ENCODE measurements at regions not wholly inside any gene's neighbourhood (a gene's known extent, or its start where the extent isn't known, plus 50 kb on each side); places are given as distances from the start of the nearest gene placed in this dataset.
"Not testable (repeated sequence)": the region's sequence is repeated elsewhere in the genome, so short reads cannot be mapped to it uniquely, and the experiment has no call there.

- H3K4me3 ChIP-seq (ENCODE audit: low read depth, low read length) = no peak overlapping the region
- no peak for TF ChIP-seq CTCF (IDR thresholded peaks at IDR 0.05; ENCODE audit: control insufficient read depth, extremely low read depth, insufficient read depth)
- DNase-seq (ENCODE audit: low read depth) = no peak
Observed at GRCh38 chr5:52073993-52074689, 690.9 kb downstream of the ISL1 start.

- no peak for DNase-seq (ENCODE audit: low read depth)
- no peak overlapping the region for H3K4me3 ChIP-seq (ENCODE audit: low read depth, low read length)
- no peak for TF ChIP-seq CTCF (IDR thresholded peaks at IDR 0.05; ENCODE audit: control insufficient read depth, extremely low read depth, insufficient read depth)
Observed at GRCh38 chr5:52077941-52078815, 694.9 kb downstream of the ISL1 start.

- H3K4me3 ChIP-seq (ENCODE audit: low read depth, low read length); DNase-seq (ENCODE audit: low read depth): not testable (repeated sequence)
Observed at GRCh38 chr5:52102311-52102710, 685.4 kb upstream of the ITGA1 start.

- no peak for DNase-seq (ENCODE audit: low read depth)
- no peak for TF ChIP-seq CTCF (IDR thresholded peaks at IDR 0.05; ENCODE audit: control insufficient read depth, extremely low read depth, insufficient read depth)
- no peak overlapping the region for H3K4me3 ChIP-seq (ENCODE audit: low read depth, low read length)
Observed at GRCh38 chr5:52107210-52107905, 680.4 kb upstream of the ITGA1 start.

GRCh38 chr5:52119768-52120167 is 667.9 kb upstream of the ITGA1 start:
- no peak for DNase-seq (ENCODE audit: low read depth)
- no peak overlapping the region for H3K4me3 ChIP-seq (ENCODE audit: low read depth, low read length)
- no peak for TF ChIP-seq CTCF (IDR thresholded peaks at IDR 0.05; ENCODE audit: control insufficient read depth, extremely low read depth, insufficient read depth)

GRCh38 chr5:52132053-52132452 is 655.7 kb upstream of the ITGA1 start:
- TF ChIP-seq CTCF (IDR thresholded peaks at IDR 0.05; ENCODE audit: control insufficient read depth, extremely low read depth, insufficient read depth) = no peak
- no peak for DNase-seq (ENCODE audit: low read depth)
- no peak overlapping the region for H3K4me3 ChIP-seq (ENCODE audit: low read depth, low read length)

DNA sequence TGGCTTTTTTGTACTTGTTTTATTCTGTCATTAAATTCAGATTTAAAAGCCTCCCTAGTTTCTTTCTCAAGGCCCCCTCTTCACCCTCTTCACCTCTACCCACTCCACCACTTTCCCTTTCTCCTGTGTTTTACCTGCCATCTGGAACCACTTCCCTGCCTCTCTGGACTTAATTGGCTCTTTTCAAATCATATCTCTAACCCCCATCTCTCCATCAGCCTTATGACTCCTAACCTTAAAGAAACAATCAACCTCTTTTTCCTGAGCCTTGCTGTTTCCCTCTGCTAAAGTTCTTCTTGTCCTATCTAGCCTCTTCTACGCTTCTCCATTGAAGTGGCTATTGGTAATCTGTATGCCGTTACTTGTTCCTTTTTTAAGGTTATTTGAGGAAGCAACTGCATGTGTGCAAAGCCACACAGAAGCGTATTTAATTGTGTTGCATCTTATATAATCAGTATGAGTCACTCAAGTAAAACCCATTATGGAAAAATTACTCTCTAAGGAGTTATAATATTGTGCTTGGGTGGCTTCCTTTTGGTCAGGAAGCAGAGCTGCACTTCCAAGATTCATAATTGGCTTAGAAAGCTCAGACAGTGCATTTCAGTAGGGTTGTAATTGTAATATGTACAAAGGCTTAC is 653.6 kb upstream of the ITGA1 start:
- TF ChIP-seq CTCF (IDR thresholded peaks at IDR 0.05; ENCODE audit: control insufficient read depth, extremely low read depth, insufficient read depth) = no peak
- H3K4me3 ChIP-seq (ENCODE audit: low read depth, low read length) = no peak overlapping the region
- no peak for DNase-seq (ENCODE audit: low read depth)

Measured in LNCaP clone FGC (cell line).